Activated naive CD4-positive, alpha-beta T cell treated with anti-CD3 and anti-CD28 coated beads, Interleukin-2, amount 50 U/mL, for 16 hours (primary cell): ENCODE measurements at regions not wholly inside any gene's neighbourhood (a gene's known extent, or its start where the extent isn't known, plus 50 kb on each side); places are given as distances from the start of the nearest gene placed in this dataset.
"Not testable (repeated sequence)": the region's sequence is repeated elsewhere in the genome, so short reads cannot be mapped to it uniquely, and the experiment has no call there.

Experiments used
- DNase-seq: peaks from one replicate; pipeline ENCODE4 v3.0.0-alpha.2; 2020

DNA sequence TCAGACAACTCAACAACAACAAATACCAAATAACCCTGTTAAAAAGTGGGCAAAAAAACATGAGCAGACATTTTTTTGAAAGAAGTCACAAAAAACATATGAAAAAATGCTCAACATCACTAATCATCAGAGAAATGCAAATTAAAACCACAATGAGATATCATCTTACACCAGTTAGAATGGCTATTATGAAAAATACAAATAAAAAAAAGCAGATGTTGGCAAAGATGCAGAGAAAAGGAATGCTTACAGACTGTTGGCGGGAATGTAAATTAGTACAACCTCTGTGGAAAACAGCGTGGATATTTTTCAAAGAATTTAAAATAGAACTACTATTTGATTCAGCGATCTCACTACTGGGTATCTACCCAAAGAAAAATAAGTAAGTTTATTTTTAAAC, 114.0 kb downstream of the SLC38A4 start:
- no peak for DNase-seq

DNA sequence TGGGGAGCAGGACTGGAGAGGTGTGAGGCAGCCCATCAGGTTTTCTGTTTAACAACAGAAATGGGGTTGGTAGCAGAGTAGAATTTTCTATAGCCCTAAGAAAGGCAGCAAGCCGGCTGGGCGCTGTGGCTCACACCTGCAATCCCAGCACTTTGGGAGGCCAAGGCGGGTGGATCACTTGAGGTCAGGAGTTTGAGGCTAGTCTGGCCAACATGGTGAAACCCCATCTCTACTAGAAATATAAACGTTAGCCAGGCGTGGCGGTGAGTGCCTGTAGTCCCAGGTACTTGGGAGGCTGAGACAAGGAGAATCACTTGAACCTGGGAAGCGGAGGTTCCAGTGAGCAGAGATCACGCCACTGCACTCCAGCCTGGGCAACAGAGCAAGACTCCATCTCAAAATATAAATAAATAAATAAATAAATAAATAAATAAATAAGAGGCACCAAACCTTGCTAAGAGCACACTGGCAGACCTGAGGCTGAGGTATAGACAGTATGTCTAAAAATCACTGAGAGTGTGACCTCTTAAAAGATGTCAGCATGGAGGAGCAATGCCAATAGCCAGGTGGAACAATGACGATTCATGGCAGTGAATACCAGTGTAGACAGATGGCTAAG, 115.6 kb downstream of the SLC38A4 start:
- no peak for DNase-seq

DNA sequence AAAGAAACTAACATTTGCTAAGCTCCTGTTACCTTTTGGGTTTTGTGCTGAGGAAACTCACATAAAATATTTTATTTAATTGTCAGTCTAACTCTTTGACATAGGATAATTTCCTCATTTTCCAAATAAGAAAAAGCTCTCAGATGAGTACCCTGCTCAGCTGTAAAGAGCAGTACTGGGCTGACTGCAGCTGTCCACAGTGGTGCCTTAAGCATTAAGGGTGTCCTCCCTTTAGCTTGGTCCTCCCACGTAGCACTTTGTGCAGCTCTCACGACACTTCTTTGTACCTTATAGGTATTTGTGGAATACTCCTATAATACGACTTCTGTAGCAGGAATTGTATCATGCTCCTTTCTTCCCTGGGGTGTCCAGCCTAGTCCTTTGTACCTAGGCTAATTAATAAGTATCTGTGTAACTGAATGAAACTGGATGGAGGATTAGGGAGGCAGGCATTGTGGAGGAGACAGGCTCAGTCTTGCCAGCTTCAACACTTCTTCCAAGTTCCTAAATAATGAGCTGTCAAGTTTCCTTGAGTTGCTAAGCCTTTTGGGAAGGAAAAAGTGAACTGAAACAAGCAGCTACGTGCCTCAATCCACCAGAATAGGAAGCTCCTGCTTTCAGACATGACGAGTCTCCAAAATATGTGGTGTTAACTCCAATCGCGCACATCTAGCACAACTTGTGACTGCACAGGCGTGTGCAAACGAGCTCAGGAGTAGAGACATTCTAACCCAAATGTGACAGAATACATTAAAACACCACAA, 123.0 kb downstream of the SLC38A4 start:
- no peak for DNase-seq

DNA sequence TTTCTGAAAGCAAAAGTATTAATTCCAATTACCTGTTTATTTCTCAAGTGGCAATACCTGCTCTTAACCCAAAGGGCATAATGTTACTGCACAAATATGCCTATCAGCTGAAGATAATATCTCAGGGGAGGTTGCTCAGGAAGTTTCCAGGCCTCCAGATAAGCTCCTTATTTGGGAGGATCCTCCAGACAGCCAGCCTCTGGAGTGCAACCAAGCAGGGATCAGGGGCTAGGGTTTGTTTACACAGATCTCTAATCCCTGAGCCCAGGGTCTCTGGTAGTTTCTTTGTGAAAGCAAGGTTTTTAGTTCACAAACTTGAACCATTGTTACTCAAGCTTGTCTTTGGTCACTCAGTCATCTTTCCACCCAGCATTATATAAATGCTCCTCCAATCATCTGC, 124.4 kb downstream of the SLC38A4 start:
- no peak for DNase-seq

DNA sequence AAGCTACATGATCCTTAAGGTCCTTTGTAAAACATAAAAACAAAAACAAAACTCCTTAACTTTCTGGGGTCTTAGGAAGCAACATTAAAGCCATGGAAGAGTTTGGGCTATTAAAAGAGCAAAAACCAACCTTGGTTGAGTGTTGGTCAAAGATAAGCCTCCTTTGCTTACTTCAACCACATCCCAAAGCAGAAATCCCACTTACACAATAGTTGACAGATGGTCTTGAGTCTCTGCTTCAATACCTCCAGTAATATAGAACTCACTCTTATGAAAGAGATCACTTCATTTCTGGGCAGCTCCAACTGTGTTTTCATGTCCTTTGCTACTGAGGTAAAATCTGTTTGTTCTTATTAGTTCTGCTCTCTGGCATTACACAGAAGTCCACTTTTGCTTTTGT, 125.8 kb downstream of the SLC38A4 start:
- no peak for DNase-seq

DNA sequence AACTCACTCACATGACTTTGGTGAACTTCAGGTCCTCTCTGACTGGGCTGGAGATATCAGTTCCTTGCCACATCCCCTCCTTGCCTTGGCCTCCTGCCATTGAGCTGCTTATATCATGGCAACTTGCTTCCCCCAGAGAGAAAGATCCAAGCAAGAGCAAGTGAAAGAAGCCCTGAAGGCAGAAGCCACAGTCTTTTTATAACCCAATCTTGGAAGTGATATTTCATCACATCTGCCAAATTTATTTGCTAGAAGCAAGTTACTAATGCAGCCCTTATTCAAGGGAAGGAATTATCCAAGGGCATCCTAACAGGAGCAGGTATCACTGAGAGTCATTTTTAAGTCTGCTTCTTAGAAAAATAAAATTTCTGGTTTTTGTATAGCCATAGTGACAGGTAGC, 127.8 kb downstream of the SLC38A4 start:
- DNase-seq: no peak

DNA sequence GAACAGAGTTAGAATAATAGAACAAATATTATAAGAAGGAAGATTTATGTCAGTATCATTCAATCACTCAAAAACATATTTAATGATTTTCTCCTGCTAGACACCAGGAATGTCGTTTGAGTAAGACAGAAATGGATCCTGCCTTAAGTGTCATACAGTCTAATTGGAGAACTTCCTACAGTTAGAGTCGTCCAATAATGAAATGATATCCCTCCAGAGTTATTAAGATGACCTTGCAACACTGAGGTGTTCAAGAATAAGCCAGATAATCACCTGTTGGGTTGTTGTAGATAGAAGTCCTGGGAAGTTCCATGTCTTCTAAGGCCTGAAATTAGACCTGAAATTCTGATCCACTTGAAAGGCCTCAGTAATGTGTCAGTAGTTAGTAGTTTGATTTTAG, 132.3 kb downstream of the SLC38A4 start:
- no peak for DNase-seq

DNA sequence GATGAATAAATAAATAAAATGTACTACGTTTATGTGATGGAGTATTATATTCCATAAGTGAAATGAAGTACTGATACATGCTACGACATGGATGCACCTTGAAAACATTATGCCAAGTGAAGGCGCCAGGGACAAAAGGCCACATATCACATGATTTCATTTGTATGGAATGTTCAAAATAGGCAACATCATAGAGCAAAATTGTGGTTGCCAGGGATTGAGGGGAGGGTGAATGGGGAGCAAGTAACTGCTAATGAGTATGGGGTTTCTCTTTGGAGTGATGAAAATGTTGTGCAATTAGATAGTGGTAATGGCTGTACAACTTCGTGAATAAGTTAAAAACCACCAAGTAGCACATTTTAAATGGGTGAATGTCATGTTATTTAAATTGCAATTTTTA, 132.8 kb downstream of the SLC38A4 start:
- DNase-seq: no peak

DNA sequence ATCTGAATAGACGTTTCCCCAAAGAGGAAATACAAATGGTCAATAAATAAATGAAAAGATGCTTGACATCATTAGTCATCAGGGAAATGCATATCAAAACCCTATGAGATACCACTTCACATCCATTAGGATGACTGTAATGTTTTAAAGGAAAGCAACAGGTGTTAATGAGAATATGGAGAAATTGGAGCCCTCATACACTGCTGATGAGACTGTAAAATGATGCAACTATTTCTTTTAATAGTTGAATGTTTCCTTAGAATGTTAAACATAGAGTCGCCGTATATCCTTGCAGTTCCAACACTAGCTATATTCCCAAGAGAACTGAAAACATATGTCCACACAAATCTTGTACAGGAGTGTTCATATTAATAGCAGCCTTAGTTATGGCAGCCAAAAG, 133.2 kb downstream of the SLC38A4 start:
- no peak for DNase-seq

DNA sequence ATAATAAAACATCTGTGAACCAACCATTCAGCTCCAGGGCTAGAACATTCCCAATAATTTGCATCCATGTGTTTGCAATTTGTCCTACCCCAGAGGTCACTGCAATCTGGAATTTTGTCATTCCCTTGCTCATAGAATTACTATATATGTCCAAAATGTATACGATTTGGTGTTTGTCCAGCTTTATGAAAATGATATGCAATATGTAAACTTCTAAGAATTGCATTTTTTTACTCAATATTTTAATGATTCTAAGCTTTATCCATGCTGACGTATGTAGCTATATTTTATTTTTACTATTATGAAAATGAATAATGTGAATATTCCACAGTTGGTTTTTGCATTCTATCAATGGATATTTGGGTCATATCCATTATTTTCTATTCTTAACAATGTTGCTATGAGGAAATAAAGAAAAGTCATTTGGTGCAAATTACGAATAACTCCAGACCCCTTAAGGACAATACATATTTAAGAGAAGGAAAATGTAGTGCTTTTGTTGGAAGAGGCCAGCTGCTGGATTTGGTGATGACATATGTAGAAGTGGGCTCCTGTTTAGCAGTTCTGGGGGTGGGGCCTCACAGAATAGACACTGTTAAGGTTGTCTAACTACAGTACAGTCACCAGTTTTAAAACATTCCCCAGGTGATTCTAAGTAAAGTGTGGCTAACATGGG, 139.4 kb downstream of the SLC38A4 start:
- DNase-seq: no peak

DNA sequence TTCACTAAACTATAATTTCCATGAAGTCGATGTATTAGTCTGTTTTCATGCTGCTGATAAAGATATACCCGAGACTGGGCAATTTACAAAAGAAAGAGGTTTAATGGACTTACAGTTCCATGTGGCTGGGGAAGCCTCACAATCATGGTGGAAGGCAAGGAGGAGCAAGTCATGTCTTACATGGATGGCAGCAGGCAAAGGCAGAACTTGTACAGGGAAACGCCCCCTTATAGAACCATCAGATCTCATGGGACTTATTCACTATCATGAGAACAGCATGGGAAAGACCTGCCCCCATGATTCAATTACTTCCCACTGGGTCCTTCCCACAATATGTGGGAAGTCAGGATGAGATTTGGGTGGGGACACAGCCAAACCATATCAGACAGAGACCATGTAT, 141.6 kb downstream of the SLC38A4 start:
- DNase-seq: not testable (repeated sequence)

DNA sequence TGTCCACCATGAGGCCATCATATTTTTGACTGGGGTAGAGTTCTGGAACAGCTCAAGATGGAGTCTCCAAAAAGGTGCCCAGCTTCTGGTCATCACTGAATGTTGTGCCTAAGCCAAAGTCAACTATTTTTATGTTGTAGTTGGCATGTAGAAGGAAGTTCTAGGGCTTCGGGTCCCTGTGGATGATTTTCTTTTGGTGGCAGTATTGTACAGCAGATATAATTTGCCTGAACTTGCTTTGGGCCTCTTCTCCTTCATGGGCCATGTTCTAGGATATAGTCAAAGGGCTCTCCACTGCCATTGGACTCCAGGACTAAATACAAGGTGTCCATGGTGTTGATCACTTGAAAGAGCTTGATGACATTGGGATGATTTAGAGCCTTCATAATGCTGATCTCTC, 143.6 kb downstream of the SLC38A4 start:
- DNase-seq: no peak

DNA sequence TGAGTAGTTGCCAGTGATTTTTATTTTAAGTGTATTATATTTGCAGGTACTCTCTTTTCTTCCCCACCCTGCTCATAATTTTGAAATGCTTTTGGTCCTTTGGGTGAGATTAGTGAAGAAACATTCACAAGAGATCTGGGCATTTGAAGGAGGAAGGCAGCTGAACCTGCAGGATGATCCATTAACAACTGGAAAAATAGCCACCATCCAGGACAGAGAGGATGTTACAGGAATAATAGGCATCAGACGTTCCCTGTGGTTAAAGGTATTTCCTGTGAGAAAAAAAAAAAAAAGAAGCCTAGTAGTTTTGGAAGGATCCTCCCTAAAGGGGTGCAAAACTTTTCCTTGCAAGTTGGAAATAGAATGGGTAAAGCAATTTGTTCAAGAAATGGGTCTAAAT, 145.3 kb downstream of the SLC38A4 start:
- DNase-seq: no peak

DNA sequence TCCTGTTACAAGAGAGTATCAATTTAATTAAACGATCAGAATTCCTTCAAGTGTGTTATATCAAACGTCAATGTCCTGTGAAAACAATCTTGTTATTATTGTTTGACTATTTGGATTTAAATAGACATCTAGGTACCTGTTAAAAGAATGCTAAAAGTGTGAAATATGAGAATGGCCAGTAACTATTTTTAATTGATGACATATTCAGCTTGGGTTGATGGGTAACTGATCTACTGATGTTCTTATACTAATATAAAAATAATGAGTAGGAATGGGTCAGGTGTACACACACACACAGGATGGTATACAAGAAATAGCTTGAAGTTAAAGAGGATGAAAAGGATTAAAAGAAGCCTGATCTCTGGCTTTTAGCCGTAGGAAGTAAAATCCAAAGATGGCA, 146.0 kb downstream of the SLC38A4 start:
- DNase-seq: no peak

DNA sequence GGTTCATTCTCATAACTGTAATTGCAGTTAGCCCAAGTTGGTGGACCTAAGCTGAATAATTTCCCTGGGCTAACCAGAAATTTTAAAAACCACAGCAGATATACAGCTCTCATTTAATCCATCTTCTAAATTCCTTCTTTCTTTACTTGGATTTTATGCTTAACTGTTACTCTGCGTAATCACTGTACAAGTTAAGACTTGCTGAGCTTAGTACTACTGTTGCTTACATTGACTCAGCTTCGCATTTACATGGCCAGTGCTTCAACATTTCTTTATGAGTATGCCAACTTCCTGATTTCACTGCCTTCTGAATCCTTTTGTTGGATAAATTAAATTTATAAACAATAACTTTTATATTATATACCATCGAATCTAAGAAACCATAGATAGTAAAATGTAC, 147.4 kb downstream of the SLC38A4 start:
- no peak for DNase-seq

DNA sequence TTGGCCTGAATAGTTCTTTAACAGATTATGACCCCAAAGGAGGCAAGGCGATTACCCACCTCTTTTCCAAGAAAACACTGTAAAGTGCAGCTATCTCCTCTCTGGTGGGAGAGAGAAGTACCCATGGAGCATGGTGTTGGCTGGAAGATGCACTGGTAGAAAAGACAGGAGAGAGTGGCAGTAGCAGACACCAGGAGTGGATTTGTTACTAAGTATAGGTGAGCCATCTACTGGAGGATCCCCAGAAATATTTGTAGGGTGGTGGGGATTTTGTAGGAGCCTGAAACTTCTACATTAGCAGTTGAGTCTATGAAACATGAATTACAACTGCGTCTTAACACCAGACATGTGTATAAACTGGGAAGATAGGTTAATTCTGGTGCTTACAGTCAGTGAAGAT, 148.0 kb downstream of the SLC38A4 start:
- no peak for DNase-seq

DNA sequence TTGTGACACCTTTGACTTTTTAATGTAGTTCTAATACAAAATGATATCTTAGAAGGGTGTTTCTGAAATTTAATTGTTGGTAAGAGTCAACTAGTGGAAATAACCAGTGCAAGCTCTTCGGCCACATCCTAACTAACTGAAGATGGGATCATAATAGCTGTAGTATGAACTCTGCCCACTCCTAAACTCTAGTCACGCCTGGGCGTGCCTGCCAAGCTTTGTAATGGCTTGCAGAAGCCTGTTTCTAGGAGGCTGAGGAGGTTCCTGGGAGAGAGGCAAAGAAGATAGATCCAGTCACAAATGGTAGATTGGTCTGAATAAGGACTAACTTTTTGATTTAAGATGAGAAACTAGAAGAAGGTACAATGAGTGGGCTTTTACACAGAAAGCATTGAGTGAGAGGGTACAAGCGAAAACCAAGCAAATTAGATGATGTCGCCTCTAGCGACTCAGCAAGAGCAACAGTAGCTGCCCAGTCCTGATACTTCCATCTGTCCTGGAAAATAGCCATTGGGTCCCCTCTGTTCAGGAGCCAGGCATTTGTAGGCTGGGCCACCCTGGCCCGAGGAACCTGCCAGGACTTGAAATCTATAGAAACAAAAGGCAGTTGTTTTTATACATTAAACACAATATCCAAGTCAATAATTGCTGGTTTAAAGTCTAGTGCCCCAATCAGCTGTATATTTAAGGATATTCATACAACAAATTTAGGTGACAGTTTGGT, 148.8 kb downstream of the SLC38A4 start:
- no peak for DNase-seq

DNA sequence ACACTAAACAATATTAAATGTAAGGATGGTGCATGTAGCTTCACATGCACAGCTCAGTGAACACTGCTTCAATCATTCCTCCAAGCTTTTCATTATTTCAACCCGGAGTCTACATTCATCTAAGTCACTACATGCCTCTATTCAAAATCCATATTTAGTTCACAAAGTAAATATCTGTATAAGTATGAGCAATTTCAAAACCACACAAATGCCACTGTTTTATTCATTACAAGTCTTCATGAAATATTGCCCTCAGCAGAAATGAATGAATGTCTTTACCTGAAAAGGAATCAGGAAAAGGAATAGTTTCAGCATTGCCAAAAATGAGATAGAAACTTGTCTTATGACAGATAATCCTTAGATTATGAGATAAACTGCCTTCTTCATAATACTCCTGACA, 149.4 kb downstream of the SLC38A4 start:
- DNase-seq: no peak

DNA sequence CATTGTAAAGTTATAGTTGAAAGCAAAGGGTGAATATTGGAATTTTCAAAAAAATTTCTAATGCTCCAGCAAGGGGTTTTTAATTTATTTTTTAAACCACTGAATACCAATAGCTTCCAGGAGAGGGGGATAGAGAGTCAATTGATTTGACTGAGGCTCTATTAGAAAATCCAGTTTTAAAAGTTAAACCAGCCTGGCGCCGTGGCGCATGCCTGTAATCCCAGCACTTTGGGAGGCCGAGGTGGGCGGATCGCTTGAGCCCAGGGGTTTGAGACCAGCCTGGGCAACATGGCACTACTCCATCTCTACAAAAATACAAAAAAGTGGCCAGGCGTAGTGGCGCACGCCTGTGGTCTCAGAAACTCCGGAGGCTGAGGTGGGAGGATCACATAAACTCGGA, 150.1 kb downstream of the SLC38A4 start:
- DNase-seq: no peak

DNA sequence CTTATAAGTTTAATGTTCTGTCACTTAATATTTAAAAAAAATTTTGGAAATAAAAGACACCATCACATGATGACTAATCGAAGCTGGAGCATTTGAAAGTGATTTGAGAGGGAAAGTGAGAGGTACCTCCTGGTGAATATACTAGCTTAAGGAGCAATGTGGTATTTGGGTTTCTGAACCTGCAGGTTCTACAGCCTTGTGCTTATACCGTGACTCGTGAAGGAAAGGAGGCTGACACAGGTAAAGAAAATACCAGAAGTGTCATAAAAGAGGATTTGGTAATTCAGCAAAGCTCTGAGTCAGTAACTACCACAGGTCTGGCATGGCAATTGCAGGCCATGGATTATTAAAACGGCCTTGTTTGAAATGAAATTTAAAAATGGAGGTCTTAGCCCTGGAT, 151.0 kb downstream of the SLC38A4 start:
- no peak for DNase-seq

DNA sequence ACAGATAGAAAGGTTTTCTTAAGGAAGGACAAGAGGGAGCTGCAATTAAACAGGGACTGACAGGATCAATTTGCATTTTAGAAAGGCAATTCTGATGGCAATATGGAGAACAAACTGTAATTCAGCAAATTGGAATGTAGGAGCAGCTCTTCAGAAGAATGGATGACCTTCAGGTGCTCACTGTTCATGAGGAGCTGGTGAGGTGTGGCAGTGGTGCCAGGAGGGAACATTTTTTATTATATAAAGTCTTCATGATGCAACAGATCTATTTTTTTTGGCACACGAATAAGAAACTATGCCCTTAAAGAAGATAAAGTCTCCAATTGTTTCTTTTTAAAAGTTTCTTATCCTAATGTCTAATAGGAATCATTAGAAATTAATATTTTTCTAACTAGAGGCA, 151.7 kb downstream of the SLC38A4 start:
- no peak for DNase-seq

DNA sequence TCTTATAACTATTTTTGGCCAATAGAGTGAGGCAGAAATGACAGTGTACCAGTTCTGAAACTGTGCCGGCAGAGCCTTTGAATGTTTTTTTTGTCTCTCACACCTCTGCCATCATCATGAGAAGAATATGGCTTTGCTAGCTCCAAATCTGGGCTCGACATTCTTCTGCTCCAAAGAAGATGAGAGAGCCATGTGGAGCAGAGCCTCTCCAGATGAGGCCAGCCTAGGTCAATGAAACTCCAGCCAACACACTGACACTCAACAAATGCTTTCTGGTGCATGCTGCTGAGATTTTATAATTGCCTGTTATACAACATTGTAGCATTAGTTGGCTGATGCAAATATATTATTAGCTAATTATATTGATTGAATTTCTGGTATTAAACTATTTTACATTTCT, 154.7 kb downstream of the SLC38A4 start:
- no peak for DNase-seq

DNA sequence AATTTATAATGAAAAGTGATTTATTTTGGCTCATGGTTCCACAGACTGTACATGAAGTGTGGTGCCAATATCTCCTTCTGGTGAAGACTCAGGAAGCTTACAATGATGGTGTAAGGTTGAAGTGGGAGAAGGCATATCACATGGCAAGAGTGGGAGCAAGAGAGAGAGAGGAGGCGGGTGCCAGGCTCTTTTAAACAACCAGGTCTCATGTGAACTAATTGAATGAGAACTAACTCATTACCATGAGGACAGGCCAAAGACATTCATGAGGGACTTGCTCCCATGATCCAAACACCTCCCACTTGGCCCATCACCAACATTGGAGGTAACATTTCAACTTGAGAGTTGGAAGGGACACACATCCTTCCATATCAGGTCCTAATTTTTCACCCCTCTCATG, 155.2 kb downstream of the SLC38A4 start:
- DNase-seq: no peak

DNA sequence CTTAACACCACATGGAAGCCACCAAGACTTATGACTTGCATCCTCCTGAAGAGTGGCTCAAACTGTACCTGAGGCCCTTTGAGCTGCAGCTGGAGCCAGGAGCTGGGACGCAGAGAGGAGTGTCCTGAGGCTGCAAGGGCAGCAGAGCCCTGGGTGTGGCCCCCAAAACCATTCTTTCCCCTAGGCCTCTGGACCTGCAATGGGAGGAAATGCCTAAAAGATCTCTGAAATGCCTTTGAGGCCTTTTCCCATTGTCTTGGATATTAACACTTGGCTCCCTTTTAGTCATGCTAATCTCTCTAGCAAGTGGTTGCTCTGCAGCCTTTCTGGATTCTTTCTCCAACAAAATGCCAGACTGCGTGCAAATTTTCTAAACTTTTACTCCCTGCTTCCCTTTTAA, 156.1 kb downstream of the SLC38A4 start:
- no peak for DNase-seq
